ENCODE measurements at regions not wholly inside any gene's neighbourhood (a gene's known extent, or its start where the extent isn't known, plus 50 kb on each side); places are given as distances from the start of the nearest gene placed in this dataset.
A peak's percentile ranks its signal among the peaks of the same experiment; 100 is the strongest.

GRCh38 chr5:57779383-57780223 is 297.0 kb upstream of the ACTBL2 start:
- Histone ChIP-seq H3K27me3 (ENCODE audit: control insufficient read depth, extremely low read depth, insufficient read depth, low read length) (no peaks in the 10 kb centered on the region), H3K4me3 (ENCODE audit: control insufficient read depth in 2 of 3, extremely low read depth in 1 of 3, insufficient read depth in 2 of 3, low read depth in 1 of 3, low read length in 3 of 3) (no peak overlapping the region), H3K4me1 (ENCODE audit: control insufficient read depth, extremely low read depth, insufficient read depth, low read length) (no peaks in the 10 kb centered on the region), H3K9me1 (ENCODE audit: control insufficient read depth, extremely low read depth, insufficient read depth, low read length) (no peaks in the 10 kb centered on the region), H3K79me2 (ENCODE audit: control insufficient read depth, insufficient read depth, low read length) (no peaks in the 10 kb centered on the region), H3K9ac (ENCODE audit: control insufficient read depth, extremely low read depth, insufficient read depth, low read length) (no peak overlapping the region), H2AFZ (ENCODE audit: control insufficient read depth, low read length) (peak overlapping the region; percentile 66), H3K4me2 (ENCODE audit: control insufficient read depth, extremely low read depth, insufficient read depth, low read depth, low read length) (no peak overlapping the region), H3K27ac (ENCODE audit: control insufficient read depth, insufficient read depth, low read length) (no peak overlapping the region), H3K9me3 (ENCODE audit: control insufficient read depth, low read depth, low read length) (no peaks in the 10 kb centered on the region), H4K20me1 (ENCODE audit: control insufficient read depth, extremely low read depth, insufficient read depth, low read length) (no peaks in the 10 kb centered on the region), H3K36me3 (ENCODE audit: control insufficient read depth in 2 of 2, extremely low read depth in 1 of 2, insufficient read depth in 2 of 2, low read length in 2 of 2) (no peaks in the 10 kb centered on the region)
- FAIRE-seq = peak; percentile 95
- DNase-seq (ENCODE audit: low read depth, low spot score) = no peak
- TF ChIP-seq EZH2 (IDR thresholded peaks at IDR 0.05; ENCODE audit: low read length) (no peak), CTCF (optimal IDR thresholded peaks at IDR 0.05 in 1 of 3, IDR thresholded peaks at IDR 0.05 in 1 of 3, conservative IDR thresholded peaks at IDR 0.05 in 1 of 3; ENCODE audit: extremely low read depth in 1 of 3, insufficient read depth in 2 of 3, low read length in 3 of 3) (peak; percentile 48 to 56 (median 50))
- dilution Hi-C loops (cut with MboI; ENCODE audit: extremely low pct_ligation_motif_present, low sequenced_read_pairs) = no loop called here

- TF ChIP-seq CTCF (optimal IDR thresholded peaks at IDR 0.05 in 1 of 3, IDR thresholded peaks at IDR 0.05 in 1 of 3, conservative IDR thresholded peaks at IDR 0.05 in 1 of 3; ENCODE audit: extremely low read depth in 1 of 3, insufficient read depth in 2 of 3, low read length in 3 of 3) (no peak), EZH2 (IDR thresholded peaks at IDR 0.05; ENCODE audit: low read length) (no peak)
- no peak overlapping the region for H2AFZ ChIP-seq (ENCODE audit: control insufficient read depth, low read length)
- no peaks in the 10 kb centered on the region for H3K4me1 ChIP-seq (ENCODE audit: control insufficient read depth, extremely low read depth, insufficient read depth, low read length)
- dilution Hi-C loops (cut with MboI; ENCODE audit: extremely low pct_ligation_motif_present, low sequenced_read_pairs) = no loop called here
- H3K36me3 ChIP-seq (ENCODE audit: control insufficient read depth in 2 of 2, extremely low read depth in 1 of 2, insufficient read depth in 2 of 2, low read length in 2 of 2) = no peaks in the 10 kb centered on the region
- no peaks in the 10 kb centered on the region for H3K9me3 ChIP-seq (ENCODE audit: control insufficient read depth, low read depth, low read length)
- H3K9me1 ChIP-seq (ENCODE audit: control insufficient read depth, extremely low read depth, insufficient read depth, low read length) = no peaks in the 10 kb centered on the region
- H3K9ac ChIP-seq (ENCODE audit: control insufficient read depth, extremely low read depth, insufficient read depth, low read length) = no peak overlapping the region
- no peaks in the 10 kb centered on the region for H3K27me3 ChIP-seq (ENCODE audit: control insufficient read depth, extremely low read depth, insufficient read depth, low read length)
- H3K4me2 ChIP-seq (ENCODE audit: control insufficient read depth, extremely low read depth, insufficient read depth, low read depth, low read length) = no peak overlapping the region
- H3K79me2 ChIP-seq (ENCODE audit: control insufficient read depth, insufficient read depth, low read length) = no peaks in the 10 kb centered on the region
- H3K4me3 ChIP-seq (ENCODE audit: control insufficient read depth in 2 of 3, extremely low read depth in 1 of 3, insufficient read depth in 2 of 3, low read depth in 1 of 3, low read length in 3 of 3) = no peak overlapping the region
- FAIRE-seq = peak; percentile 41
- no peak overlapping the region for H3K27ac ChIP-seq (ENCODE audit: control insufficient read depth, insufficient read depth, low read length)
- DNase-seq (ENCODE audit: low read depth, low spot score) = no peak
- H4K20me1 ChIP-seq (ENCODE audit: control insufficient read depth, extremely low read depth, insufficient read depth, low read length) = no peaks in the 10 kb centered on the region
Observed at GRCh38 chr5:57778501-57779091, 296.0 kb upstream of the ACTBL2 start.
